GM12865 (cell line): ENCODE measurements at regions not wholly inside any gene's neighbourhood (a gene's known extent, or its start where the extent isn't known, plus 50 kb on each side); places are given as distances from the start of the nearest gene placed in this dataset.
"Not testable (repeated sequence)": the region's sequence is repeated elsewhere in the genome, so short reads cannot be mapped to it uniquely, and the experiment has no call there.

Experiments
- DNase-seq: peaks from one replicate; pipeline ENCODE4 v3.0.0; 2010; ENCODE audit warnings: low read depth
- H3K4me3 ChIP-seq: 2 replicates; pipeline ENCODE4 v1.5.1; 2011; ENCODE audit warnings: mild to moderate bottlenecking, low read depth, low read length, control low read depth
- CTCF ChIP-seq: IDR thresholded peaks from 2 replicates; pipeline ENCODE4 v1.5.1; 2011; ENCODE audit warnings: low read length, control low read depth, low read depth, inconsistent platforms; ENCODE audit not compliant: insufficient read depth; ENCODE audit errors: missing control alignments

DNA sequence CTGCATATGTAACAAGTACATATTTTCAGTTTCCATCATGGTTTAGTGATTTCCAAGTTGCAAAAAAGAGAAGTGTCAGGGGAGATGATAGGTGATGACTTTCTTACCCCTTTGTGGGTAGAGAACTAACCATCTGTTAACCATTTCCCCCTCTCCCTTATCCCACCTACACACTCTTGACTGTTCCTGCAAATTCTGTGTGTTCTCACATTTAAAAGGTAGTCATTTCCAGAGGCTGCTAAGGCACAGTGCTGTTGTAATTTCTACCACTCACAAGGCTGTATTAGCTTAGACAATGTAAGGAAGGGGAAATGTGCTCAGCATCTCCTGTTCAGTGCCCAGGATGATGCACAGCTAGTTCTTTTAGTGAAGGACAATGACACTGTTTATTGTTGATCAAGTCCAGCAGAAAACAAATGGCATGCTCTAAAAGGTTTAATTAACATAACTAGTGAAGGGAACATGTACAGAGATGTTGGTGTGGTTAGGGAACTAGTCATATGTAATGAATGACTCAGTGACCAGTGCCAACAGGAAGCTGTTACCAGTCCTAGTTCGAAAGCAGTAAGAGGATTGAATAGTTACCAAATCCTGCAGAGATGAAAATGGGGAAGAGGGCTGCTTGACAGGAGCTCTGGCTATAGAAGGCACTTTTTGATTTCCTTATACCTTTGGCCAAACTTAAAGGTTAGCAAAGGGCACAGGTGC lies 165.1 kb downstream of the PLK2 start:
- no peak for DNase-seq
- no peak overlapping the region for H3K4me3 ChIP-seq
- no peak for TF ChIP-seq CTCF

DNA sequence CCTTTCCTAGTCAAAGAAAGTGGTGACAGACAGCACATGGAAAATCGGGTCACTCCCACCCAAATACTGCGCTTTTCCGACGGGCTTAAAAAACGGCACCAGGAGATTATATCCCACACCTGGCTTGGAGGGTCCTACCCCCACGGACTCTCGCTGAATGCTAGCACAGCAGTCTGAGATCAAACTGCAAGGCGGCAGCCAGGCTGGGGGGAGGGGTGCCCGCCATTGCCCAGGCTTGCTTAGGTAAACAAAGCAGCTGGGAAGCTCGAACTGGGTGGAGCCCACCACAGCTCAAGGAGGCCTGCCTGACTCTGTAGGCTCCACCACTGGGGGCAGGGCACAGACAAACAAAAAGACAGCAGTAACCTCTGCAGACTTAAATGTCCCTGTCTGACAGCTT lies 171.6 kb downstream of the PLK2 start:
- not testable (repeated sequence) for H3K4me3 ChIP-seq, DNase-seq

DNA sequence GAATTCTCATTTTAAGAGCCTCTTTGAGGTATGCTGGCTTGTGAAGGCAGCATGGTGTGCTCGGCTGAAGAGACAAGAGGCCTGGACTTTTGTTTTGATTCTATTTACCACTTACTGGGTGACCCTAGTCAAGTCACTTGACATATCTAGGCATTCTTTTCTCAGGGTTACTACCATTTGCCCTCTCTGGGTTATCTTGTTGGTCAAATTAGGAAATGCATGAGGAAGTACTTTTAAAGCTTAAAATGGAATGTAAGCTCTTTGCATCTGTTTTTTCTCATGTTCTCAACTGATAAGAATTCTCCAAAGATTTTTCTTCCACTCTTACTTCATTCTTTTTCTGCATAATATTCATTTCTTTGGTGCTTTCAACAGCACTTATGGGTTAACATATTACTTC lies 173.1 kb downstream of the PLK2 start:
- no peak overlapping the region for H3K4me3 ChIP-seq
- no peak for TF ChIP-seq CTCF
- no peak for DNase-seq

DNA sequence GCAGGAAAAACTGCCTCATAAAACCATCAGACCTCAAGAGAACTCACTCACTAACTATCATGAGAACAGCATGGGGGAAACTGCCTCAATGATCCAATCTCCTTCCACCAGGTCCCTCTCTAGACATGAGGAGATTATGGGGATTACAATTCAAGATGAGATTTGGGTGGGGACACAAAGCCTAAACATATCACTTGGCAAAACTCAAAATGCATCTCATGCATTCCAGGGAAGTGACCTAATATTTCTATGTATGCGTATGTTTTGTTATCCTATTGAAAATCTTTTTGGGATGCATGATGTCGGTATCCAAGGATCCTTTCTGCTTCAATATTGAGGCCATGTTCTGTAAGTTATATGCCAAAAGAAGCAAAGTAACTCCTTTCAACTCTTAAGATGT lies 174.0 kb downstream of the PLK2 start:
- no peak for DNase-seq
- no peak for TF ChIP-seq CTCF
- H3K4me3 ChIP-seq: no peak overlapping the region

GRCh38 chr5:58284886-58285285 lies 175.0 kb downstream of the PLK2 start:
- DNase-seq: no peak
- H3K4me3 ChIP-seq: no peak overlapping the region

GRCh38 chr5:58281189-58281588 lies 178.7 kb downstream of the PLK2 start:
- H3K4me3 ChIP-seq: no peak overlapping the region
- DNase-seq: no peak
- TF ChIP-seq CTCF: no peak

More at GRCh38 chr5:58284886-58285285, 175.0 kb downstream of the PLK2 start:
- TF ChIP-seq CTCF: no peak

DNA sequence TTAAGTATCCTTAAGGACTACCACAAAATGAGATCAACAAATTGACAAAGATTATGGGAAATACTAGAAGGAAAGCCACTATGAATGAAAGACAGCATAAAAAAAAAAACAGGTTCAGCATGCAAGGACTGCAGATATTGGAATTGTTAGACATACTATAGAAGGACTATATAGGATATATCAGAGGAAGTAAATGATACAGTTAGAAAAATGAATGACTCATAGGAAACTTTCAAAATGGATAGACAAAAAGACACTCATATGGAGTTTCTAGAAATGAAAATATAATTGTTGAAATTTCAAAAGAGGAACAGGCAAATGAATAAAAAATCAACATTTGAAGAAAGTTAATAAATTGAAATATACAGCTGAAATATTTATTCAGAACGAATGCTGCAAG lies 180.6 kb downstream of the PLK2 start:
- DNase-seq: no peak
- no peak for TF ChIP-seq CTCF
- H3K4me3 ChIP-seq: no peak overlapping the region
